HepG2 (cell line): ENCODE measurements at regions not wholly inside any gene's neighbourhood (a gene's known extent, or its start where the extent isn't known, plus 50 kb on each side); places are given as distances from the start of the nearest gene placed in this dataset.

Source experiments
- ATAC-seq: fragments of 200-7000 bp; cut with Tn5 transposase; 3 replicates; pipeline ENCODE4 v1.9.1; 2020; ENCODE audit warnings: mild to moderate bottlenecking, moderate library complexity
- BruUV-seq: library from RNA; stranded (reverse); fragments of 400-500 nt; replicated peaks from 2 replicates; lab custom pipeline; 2021; lab: Mats Ljungman, UMichigan
- CTCF ChIA-PET: fragments of 300-600 bp; formaldehyde crosslinking; extraction: SDS; loops from one replicate; lab custom pipeline; 2021; ENCODE audit warnings: low total read pairs, inconsistent platforms, low intra/inter-chr PET ratio; lab: Yijun Ruan, JAX
- POLR2A ChIA-PET: fragments of 350-600 bp; sonication (Branson Sonifier 250); formaldehyde crosslinking; loops from one replicate; lab custom pipeline; 2020; ENCODE audit warnings: antibody characterized with exemption, inconsistent platforms; lab: Yijun Ruan, JAX
- DNase-seq: peaks from one replicate; pipeline ENCODE4 v3.0.0-alpha.2; 2015; ENCODE audit warnings: low spot score
- FAIRE-seq: peaks from 3 replicates; lab custom pipeline; 2011; peaks lifted over from hg19 to GRCh38; lab: Jason Lieb, UNC
- H2AFZ ChIP-seq: one replicate; pipeline ENCODE4 v1.6.1; 2011; ENCODE audit warnings: low read length, inconsistent platforms
- H3K27ac ChIP-seq: fragments of 300-600 bp; 3 replicates; pipeline ENCODE4 v1.8.0; 2011; ENCODE audit warnings: mixed run types, mild to moderate bottlenecking, mixed read lengths, low read length, inconsistent platforms; ENCODE audit not compliant: insufficient read depth; ENCODE audit errors: extremely low read length
- H3K27me3 ChIP-seq, 2 experiments: fragments of 200-600 bp in 1 of 2; 2 replicates in 1 of 2; 3 replicates in 1 of 2; pipeline versions ENCODE4 v1.6.0 to v1.8.0; 2011; ENCODE audit warnings: low read length in 2 of 2, mild to moderate bottlenecking in 2 of 2, moderate library complexity in 2 of 2, inconsistent platforms in 1 of 2; ENCODE audit not compliant: insufficient read depth in 2 of 2, control insufficient read depth in 1 of 2
- H3K36me3 ChIP-seq, 2 experiments: fragments of 200-600 bp in 1 of 2; replicated peaks in 1 of 2; 2 replicates in 1 of 2; 3 replicates in 1 of 2; pipeline versions ENCODE4 v1.5.1 to v1.8.0; 2011; ENCODE audit warnings: low read length in 2 of 2, inconsistent platforms in 1 of 2; ENCODE audit not compliant: insufficient read depth in 2 of 2, control insufficient read depth in 1 of 2
- H3K4me1 ChIP-seq: 2 replicates; pipeline ENCODE4 v1.5.1; 2012; ENCODE audit warnings: low read length, inconsistent platforms; ENCODE audit not compliant: insufficient read depth
- H3K4me2 ChIP-seq: 2 replicates; pipeline ENCODE4 v1.6.0; 2011; ENCODE audit warnings: low read depth, low read length, inconsistent platforms
- H3K4me3 ChIP-seq, 3 experiments: fragments of 200-600 bp in 1 of 3; sonication (generic), shearing (Covaris generic) in 1 of 3; replicated peaks in 1 of 3; 2 replicates each; pipeline ENCODE4 v1.5.1; 2011 to 2016; ENCODE audit warnings: low read length in 3 of 3, inconsistent platforms in 2 of 3, low read depth in 2 of 3, mild to moderate bottlenecking in 2 of 3, control low read depth in 1 of 3, mixed read lengths in 1 of 3; ENCODE audit not compliant: insufficient read depth in 1 of 3
- H3K79me2 ChIP-seq: one replicate; pipeline ENCODE4 v1.6.1; 2011; ENCODE audit warnings: low read length, inconsistent platforms; ENCODE audit not compliant: insufficient read depth
- H3K9ac ChIP-seq: 2 replicates; pipeline ENCODE4 v1.6.0; 2011; ENCODE audit warnings: mild to moderate bottlenecking, low read depth, low read length, inconsistent platforms; ENCODE audit not compliant: insufficient read depth
- H3K9me3 ChIP-seq: 2 replicates; pipeline ENCODE4 v1.5.1; 2012; ENCODE audit warnings: mild to moderate bottlenecking, low read length
- H4K20me1 ChIP-seq: 2 replicates; pipeline ENCODE4 v1.6.0; 2011; ENCODE audit warnings: inconsistent platforms, mild to moderate bottlenecking, low read length, moderate library complexity; ENCODE audit not compliant: insufficient read depth
- ARHGAP35 ChIP-seq: sonication (generic); formaldehyde crosslinking; IDR thresholded peaks from 2 replicates; pipeline ENCODE4 v1.9.0; 2022; ENCODE audit warnings: mild to moderate bottlenecking, inconsistent platforms, moderate library complexity, missing genetic modification reagents, borderline replicate concordance
- GLMP ChIP-seq: sonication (generic); formaldehyde crosslinking; IDR thresholded peaks from 2 replicates; pipeline ENCODE4 v1.9.0; 2021; ENCODE audit warnings: missing genetic modification reagents, mild to moderate bottlenecking, borderline replicate concordance
- NONO ChIP-seq, 2 experiments: fragments of 450-650 bp in 1 of 2; sonication (generic) in 1 of 2; formaldehyde crosslinking in 1 of 2; IDR thresholded peaks in 1 of 2; conservative IDR thresholded peaks in 1 of 2; 2 replicates each; pipeline versions ENCODE4 v1.6.1 to v1.8.0; 2017 to 2022; ENCODE audit warnings: mild to moderate bottlenecking in 1 of 2, missing genetic modification reagents in 1 of 2, moderate library complexity in 1 of 2
- NR0B2 ChIP-seq: sonication (generic); formaldehyde crosslinking; IDR thresholded peaks from 2 replicates; pipeline ENCODE4 v1.4.0; 2020; ENCODE audit warnings: mild to moderate bottlenecking, missing genetic modification reagents
- PRDM15 ChIP-seq: sonication (generic); formaldehyde crosslinking; IDR thresholded peaks from 2 replicates; pipeline ENCODE4 v1.4.0; 2020; ENCODE audit warnings: missing genetic modification reagents
- TARDBP ChIP-seq: sonication (generic); formaldehyde crosslinking; IDR thresholded peaks from 2 replicates; pipeline ENCODE4 v1.8.0; 2022; ENCODE audit warnings: mild to moderate bottlenecking, missing genetic modification reagents
- U2AF1 ChIP-seq: fragments of 200-400 bp; formaldehyde crosslinking; optimal IDR thresholded peaks from 2 replicates; pipeline ENCODE3; 2017; ENCODE audit warnings: mild to moderate bottlenecking, low read depth, low read length
- ZBED4 ChIP-seq: sonication (generic); formaldehyde crosslinking; IDR thresholded peaks from 2 replicates; pipeline ENCODE4 v1.4.0; 2020; ENCODE audit warnings: missing genetic modification reagents, borderline replicate concordance
- ZNF33A ChIP-seq: sonication (generic); formaldehyde crosslinking; IDR thresholded peaks from 2 replicates; pipeline ENCODE4 v1.5.1; 2020; ENCODE audit warnings: missing genetic modification reagents, mild to moderate bottlenecking, moderate library complexity, borderline replicate concordance
- ZNF687 ChIP-seq: sonication (generic); formaldehyde crosslinking; IDR thresholded peaks from 2 replicates; pipeline ENCODE4 v1.5.1; 2020; ENCODE audit warnings: mild to moderate bottlenecking, missing genetic modification reagents, moderate library complexity
- WGBS: methylation state at CpG from one replicate; pipeline ENCODE4 v1.1.6; 2017; ENCODE audit warnings: low lambda C conversion rate; 5-methylcytosine and 5-hydroxymethylcytosine counted together
- in situ Hi-C: cut with HindIII; loops from 2 replicates; pipeline ENCODE4 v1.10.0; 2017; ENCODE audit warnings: low pct_unique_long_range_greater_than_20kb; ENCODE audit not compliant: extremely low pct_ligation_motif_present
- intact Hi-C: fragments of 100-400 bp; cut with micrococcal nuclease; formaldehyde crosslinking; loops from one replicate; pipeline ENCODE4 v1.10.0; 2022; ENCODE audit not compliant: unreplicated experiment

GRCh38 chr18:56436651-56437050, 201.7 kb downstream of the TXNL1 start:
- Histone ChIP-seq H3K4me2 (no peak overlapping the region), H3K79me2 (no peaks in the 10 kb centered on the region), H3K9ac (no peak overlapping the region), H3K36me3 (no peaks in the 10 kb centered on the region), H2AFZ (no peak overlapping the region), H3K9me3 (no peaks in the 10 kb centered on the region), H3K4me3 (no peak overlapping the region), H3K4me1 (no peaks in the 10 kb centered on the region), H3K27ac (no peak overlapping the region), H4K20me1 (no peaks in the 10 kb centered on the region), H3K27me3 (no peaks in the 10 kb centered on the region)
- POLR2A ChIA-PET = no interaction called here
- FAIRE-seq (no peak), ATAC-seq (no peak), DNase-seq (no peak)
- CTCF ChIA-PET = no interaction called here
- in situ Hi-C loops = no loop called here
- WGBS = 0% methylated on average over 1 of the region's 1 CpG
- BruUV-seq = no TSS peak
- intact Hi-C loops = no loop called here
- no peak for TF ChIP-seq NR0B2
- no peak for TF ChIP-seq ARHGAP35 (CRISPR knock-in tag)
- TF ChIP-seq GLMP (CRISPR knock-in tag) = no peak
- TF ChIP-seq ZNF33A (CRISPR knock-in tag) = no peak
- no peak for TF ChIP-seq TARDBP (CRISPR knock-in tag)
- no peak for TF ChIP-seq NONO (IDR thresholded peaks at IDR 0.05)
- TF ChIP-seq NONO (CRISPR knock-in tag; conservative IDR thresholded peaks at IDR 0.05) = no peak
- no peak for TF ChIP-seq U2AF1
- no peak for TF ChIP-seq ZNF687 (CRISPR knock-in tag)
- no peak for TF ChIP-seq ZBED4 (CRISPR knock-in tag)
- no peak for TF ChIP-seq PRDM15 (CRISPR knock-in tag)
